AG09309 (cell line): ENCODE measurements at regions not wholly inside any gene's neighbourhood (a gene's known extent, or its start where the extent isn't known, plus 50 kb on each side); places are given as distances from the start of the nearest gene placed in this dataset.

Experiments used
- DNase-seq: peaks from one replicate; pipeline ENCODE4 v3.0.0-alpha.2; 2010; ENCODE audit warnings: low read depth
- H3K4me3 ChIP-seq: 2 replicates; pipeline ENCODE4 v1.5.1; 2011; ENCODE audit warnings: mild to moderate bottlenecking, low read depth, low read length, moderate library complexity; ENCODE audit not compliant: control insufficient read depth
- CTCF ChIP-seq: IDR thresholded peaks from 2 replicates; pipeline ENCODE4 v1.5.1; 2011; ENCODE audit warnings: mild to moderate bottlenecking, low read depth, low read length, inconsistent platforms; ENCODE audit not compliant: insufficient read depth, control insufficient read depth; ENCODE audit errors: missing control alignments

- DNase-seq: no peak
- TF ChIP-seq CTCF: no peak
- no peak overlapping the region for H3K4me3 ChIP-seq
These were observed 524.8 kb downstream of the PTPRC start for GRCh38 chr1:199163670-199164069.

DNA sequence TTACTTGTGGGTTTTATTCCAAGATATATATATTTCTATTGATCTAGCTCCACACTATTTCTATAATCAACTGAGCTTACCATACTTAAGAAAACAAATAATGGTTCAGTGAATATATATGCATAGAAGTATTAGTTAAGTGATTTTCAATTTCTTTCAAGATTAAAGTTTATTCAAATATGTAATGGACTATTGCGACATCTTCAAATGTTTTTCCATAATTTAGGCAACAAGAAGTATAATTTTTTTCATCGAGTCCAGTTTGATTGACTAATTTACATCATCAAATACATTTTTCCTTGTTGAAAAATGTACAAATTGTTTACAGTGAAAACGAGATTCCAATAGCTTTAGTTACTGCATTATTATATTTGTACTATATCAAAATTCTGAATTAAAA lies 528.6 kb downstream of the PTPRC start:
- DNase-seq: no peak
- TF ChIP-seq CTCF: no peak
- no peak overlapping the region for H3K4me3 ChIP-seq

DNA sequence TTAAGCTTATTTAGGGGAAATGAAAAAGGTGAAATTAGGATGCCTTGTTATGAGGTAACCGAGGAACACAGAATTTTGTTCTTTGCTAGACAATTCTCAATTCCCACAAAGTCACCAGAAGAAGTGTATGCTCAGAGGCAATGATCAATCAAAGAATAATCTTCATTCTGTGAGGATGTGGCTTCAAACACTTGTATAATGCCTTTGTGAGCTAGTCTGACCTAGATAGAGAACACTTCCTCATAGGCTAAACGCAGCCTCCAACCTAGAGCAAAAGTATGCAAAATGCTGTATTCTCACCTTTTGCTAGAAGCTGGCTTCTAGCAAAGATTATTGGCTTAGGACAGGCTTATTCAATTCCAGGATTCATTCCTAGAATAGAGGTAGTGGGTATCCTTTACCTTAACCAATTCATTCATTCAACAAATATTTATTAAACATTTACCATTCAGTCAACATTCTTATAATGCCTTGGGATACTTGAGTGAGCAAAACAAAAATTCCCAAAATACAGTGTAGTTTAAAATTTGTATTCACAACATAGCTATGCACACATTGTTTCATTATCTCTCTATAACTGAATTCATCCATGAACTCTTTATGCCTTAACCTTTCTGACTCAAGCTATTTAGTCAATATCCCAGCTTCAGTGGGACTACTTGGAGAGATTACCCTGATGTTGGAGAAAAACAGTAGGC lies 530.2 kb downstream of the PTPRC start:
- no peak for DNase-seq
- H3K4me3 ChIP-seq: no peak overlapping the region
- no peak for TF ChIP-seq CTCF

GRCh38 chr1:199170711-199171110 lies 531.9 kb downstream of the PTPRC start:
- DNase-seq: no peak
- no peak for TF ChIP-seq CTCF
- no peak overlapping the region for H3K4me3 ChIP-seq

GRCh38 chr1:199172171-199173124 lies 533.6 kb downstream of the PTPRC start:
- TF ChIP-seq CTCF: no peak
- no peak overlapping the region for H3K4me3 ChIP-seq
- no peak for DNase-seq

DNA sequence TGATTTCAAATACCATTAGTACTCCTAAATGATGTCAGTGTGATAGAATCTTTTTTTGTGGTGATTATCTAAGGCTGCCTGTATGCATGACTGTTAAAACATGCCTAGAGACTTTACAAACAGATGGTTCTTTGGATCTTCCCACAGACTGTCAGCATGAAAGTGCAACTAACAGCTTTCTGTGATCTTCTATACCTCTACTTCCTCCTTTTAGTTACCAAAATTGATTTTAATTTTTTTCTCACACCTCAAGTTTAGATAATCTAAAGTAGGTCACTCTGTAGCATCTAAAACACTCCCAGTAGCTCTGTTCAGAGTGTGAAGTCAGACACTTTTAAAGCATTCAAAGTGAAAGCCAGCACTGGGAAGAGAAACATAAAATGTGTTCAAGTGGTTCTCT lies 534.5 kb downstream of the PTPRC start:
- no peak for TF ChIP-seq CTCF
- H3K4me3 ChIP-seq: no peak overlapping the region
- peak; percentile 10 for DNase-seq
